HepG2 (cell line): ENCODE measurements at regions not wholly inside any gene's neighbourhood (a gene's known extent, or its start where the extent isn't known, plus 50 kb on each side); places are given as distances from the start of the nearest gene placed in this dataset.

Source experiments
- ATAC-seq: fragments of 200-7000 bp; cut with Tn5 transposase; 3 replicates; pipeline ENCODE4 v1.9.1; 2020; ENCODE audit warnings: mild to moderate bottlenecking, moderate library complexity
- BruUV-seq: library from RNA; stranded (reverse); fragments of 400-500 nt; replicated peaks from 2 replicates; lab custom pipeline; 2021; lab: Mats Ljungman, UMichigan
- CTCF ChIA-PET: fragments of 300-600 bp; formaldehyde crosslinking; extraction: SDS; loops from one replicate; lab custom pipeline; 2021; ENCODE audit warnings: low total read pairs, inconsistent platforms, low intra/inter-chr PET ratio; lab: Yijun Ruan, JAX
- POLR2A ChIA-PET: fragments of 350-600 bp; sonication (Branson Sonifier 250); formaldehyde crosslinking; loops from one replicate; lab custom pipeline; 2020; ENCODE audit warnings: antibody characterized with exemption, inconsistent platforms; lab: Yijun Ruan, JAX
- DNase-seq: peaks from one replicate; pipeline ENCODE4 v3.0.0-alpha.2; 2015; ENCODE audit warnings: low spot score
- FAIRE-seq: peaks from 3 replicates; lab custom pipeline; 2011; peaks lifted over from hg19 to GRCh38; lab: Jason Lieb, UNC
- H2AFZ ChIP-seq: one replicate; pipeline ENCODE4 v1.6.1; 2011; ENCODE audit warnings: low read length, inconsistent platforms
- H3K27ac ChIP-seq: fragments of 300-600 bp; 3 replicates; pipeline ENCODE4 v1.8.0; 2011; ENCODE audit warnings: mixed run types, mild to moderate bottlenecking, mixed read lengths, low read length, inconsistent platforms; ENCODE audit not compliant: insufficient read depth; ENCODE audit errors: extremely low read length
- H3K27me3 ChIP-seq, 2 experiments: fragments of 200-600 bp in 1 of 2; 2 replicates in 1 of 2; 3 replicates in 1 of 2; pipeline versions ENCODE4 v1.6.0 to v1.8.0; 2011; ENCODE audit warnings: low read length in 2 of 2, mild to moderate bottlenecking in 2 of 2, moderate library complexity in 2 of 2, inconsistent platforms in 1 of 2; ENCODE audit not compliant: insufficient read depth in 2 of 2, control insufficient read depth in 1 of 2
- H3K36me3 ChIP-seq, 2 experiments: fragments of 200-600 bp in 1 of 2; replicated peaks in 1 of 2; 2 replicates in 1 of 2; 3 replicates in 1 of 2; pipeline versions ENCODE4 v1.5.1 to v1.8.0; 2011; ENCODE audit warnings: low read length in 2 of 2, inconsistent platforms in 1 of 2; ENCODE audit not compliant: insufficient read depth in 2 of 2, control insufficient read depth in 1 of 2
- H3K4me1 ChIP-seq: 2 replicates; pipeline ENCODE4 v1.5.1; 2012; ENCODE audit warnings: low read length, inconsistent platforms; ENCODE audit not compliant: insufficient read depth
- H3K4me2 ChIP-seq: 2 replicates; pipeline ENCODE4 v1.6.0; 2011; ENCODE audit warnings: low read depth, low read length, inconsistent platforms
- H3K4me3 ChIP-seq, 3 experiments: fragments of 200-600 bp in 1 of 3; sonication (generic), shearing (Covaris generic) in 1 of 3; replicated peaks in 1 of 3; 2 replicates each; pipeline ENCODE4 v1.5.1; 2011 to 2016; ENCODE audit warnings: low read length in 3 of 3, inconsistent platforms in 2 of 3, low read depth in 2 of 3, mild to moderate bottlenecking in 2 of 3, control low read depth in 1 of 3, mixed read lengths in 1 of 3; ENCODE audit not compliant: insufficient read depth in 1 of 3
- H3K79me2 ChIP-seq: one replicate; pipeline ENCODE4 v1.6.1; 2011; ENCODE audit warnings: low read length, inconsistent platforms; ENCODE audit not compliant: insufficient read depth
- H3K9ac ChIP-seq: 2 replicates; pipeline ENCODE4 v1.6.0; 2011; ENCODE audit warnings: mild to moderate bottlenecking, low read depth, low read length, inconsistent platforms; ENCODE audit not compliant: insufficient read depth
- H3K9me3 ChIP-seq: 2 replicates; pipeline ENCODE4 v1.5.1; 2012; ENCODE audit warnings: mild to moderate bottlenecking, low read length
- H4K20me1 ChIP-seq: 2 replicates; pipeline ENCODE4 v1.6.0; 2011; ENCODE audit warnings: inconsistent platforms, mild to moderate bottlenecking, low read length, moderate library complexity; ENCODE audit not compliant: insufficient read depth
- AKNA ChIP-seq: sonication (generic); formaldehyde crosslinking; IDR thresholded peaks from 2 replicates; pipeline ENCODE4 v1.4.0; 2020; ENCODE audit warnings: missing genetic modification reagents, borderline replicate concordance
- ATF5 ChIP-seq: sonication (generic); formaldehyde crosslinking; IDR thresholded peaks from 2 replicates; pipeline ENCODE4 v1.4.0; 2020; ENCODE audit warnings: mild to moderate bottlenecking, low read depth, missing genetic modification reagents
- CHCHD3 ChIP-seq: sonication (generic); formaldehyde crosslinking; IDR thresholded peaks from 2 replicates; pipeline ENCODE4 v1.8.0; 2022; ENCODE audit warnings: mild to moderate bottlenecking, missing genetic modification reagents, moderate library complexity
- GTF2F1 ChIP-seq: fragments of 150-350 bp; IDR thresholded peaks from 2 replicates; pipeline ENCODE4 v1.6.1; 2014; ENCODE audit warnings: low read length
- ZBTB21 ChIP-seq: sonication (generic); formaldehyde crosslinking; IDR thresholded peaks from 2 replicates; pipeline ENCODE4 v1.4.0; 2020; ENCODE audit warnings: missing genetic modification reagents
- WGBS: methylation state at CpG from one replicate; pipeline ENCODE4 v1.1.6; 2017; ENCODE audit warnings: low lambda C conversion rate; 5-methylcytosine and 5-hydroxymethylcytosine counted together
- in situ Hi-C: cut with HindIII; loops from 2 replicates; pipeline ENCODE4 v1.10.0; 2017; ENCODE audit warnings: low pct_unique_long_range_greater_than_20kb; ENCODE audit not compliant: extremely low pct_ligation_motif_present
- intact Hi-C: fragments of 100-400 bp; cut with micrococcal nuclease; formaldehyde crosslinking; loops from one replicate; pipeline ENCODE4 v1.10.0; 2022; ENCODE audit not compliant: unreplicated experiment
- TF ChIP-seq, protein P1 (sequence below): sonication (generic); formaldehyde crosslinking; conservative IDR thresholded peaks from 2 replicates; pipeline ENCODE4 v1.4.0; 2020; ENCODE audit warnings: missing genetic modification reagents
- TF ChIP-seq, protein P2 (sequence below): sonication (generic); formaldehyde crosslinking; IDR thresholded peaks from 2 replicates; pipeline ENCODE4 v1.5.0; 2020; ENCODE audit warnings: missing genetic modification reagents
- TF ChIP-seq, protein P3 (sequence below): sonication (generic); formaldehyde crosslinking; IDR thresholded peaks from 2 replicates; pipeline ENCODE4 v1.8.0; 2022; ENCODE audit warnings: low read depth, missing genetic modification reagents

- BruUV-seq: no TSS peak
- no CpG with 5 or more reads among the region's 1 CpG for WGBS
- no peak for FAIRE-seq
These were observed 430.6 kb downstream of the MIAT start for GRCh38 chr22:27088026-27088425.

GRCh38 chr22:27089264-27089663 is 431.9 kb downstream of the MIAT start:
- intact Hi-C loops: no loop called here
- POLR2A ChIA-PET: no interaction called here
- in situ Hi-C loops: no loop called here
- Histone ChIP-seq H4K20me1 (no peaks in the 10 kb centered on the region), H2AFZ (no peak overlapping the region), H3K27me3 (no peaks in the 10 kb centered on the region; a peak in 1 of 5 replicates), H3K4me1 (no peaks in the 10 kb centered on the region), H3K9ac (no peak overlapping the region), H3K4me2 (no peak overlapping the region), H3K36me3 (no peaks in the 10 kb centered on the region), H3K27ac (no peak overlapping the region), H3K9me3 (no peaks in the 10 kb centered on the region), H3K79me2 (no peaks in the 10 kb centered on the region), H3K4me3 (no peak overlapping the region)
- DNase-seq: no peak
- CTCF ChIA-PET: no interaction called here
- no TSS peak for BruUV-seq
- ATAC-seq: no peak
- WGBS: 0% methylated on average over 3 of the region's 3 CpGs
- no peak for FAIRE-seq
- no peak for TF ChIP-seq ATF5
- no peak for TF ChIP-seq GTF2F1
- TF ChIP-seq AKNA (CRISPR knock-in tag): no peak
- TF ChIP-seq, protein P1, sequence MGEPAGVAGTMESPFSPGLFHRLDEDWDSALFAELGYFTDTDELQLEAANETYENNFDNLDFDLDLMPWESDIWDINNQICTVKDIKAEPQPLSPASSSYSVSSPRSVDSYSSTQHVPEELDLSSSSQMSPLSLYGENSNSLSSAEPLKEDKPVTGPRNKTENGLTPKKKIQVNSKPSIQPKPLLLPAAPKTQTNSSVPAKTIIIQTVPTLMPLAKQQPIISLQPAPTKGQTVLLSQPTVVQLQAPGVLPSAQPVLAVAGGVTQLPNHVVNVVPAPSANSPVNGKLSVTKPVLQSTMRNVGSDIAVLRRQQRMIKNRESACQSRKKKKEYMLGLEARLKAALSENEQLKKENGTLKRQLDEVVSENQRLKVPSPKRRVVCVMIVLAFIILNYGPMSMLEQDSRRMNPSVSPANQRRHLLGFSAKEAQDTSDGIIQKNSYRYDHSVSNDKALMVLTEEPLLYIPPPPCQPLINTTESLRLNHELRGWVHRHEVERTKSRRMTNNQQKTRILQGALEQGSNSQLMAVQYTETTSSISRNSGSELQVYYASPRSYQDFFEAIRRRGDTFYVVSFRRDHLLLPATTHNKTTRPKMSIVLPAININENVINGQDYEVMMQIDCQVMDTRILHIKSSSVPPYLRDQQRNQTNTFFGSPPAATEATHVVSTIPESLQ: no peak

More at GRCh38 chr22:27088026-27088425, 430.6 kb downstream of the MIAT start:
- H3K27ac ChIP-seq: no peak overlapping the region
- intact Hi-C loops: no loop called here
- no peaks in the 10 kb centered on the region for H3K4me1 ChIP-seq
- ChIA-PET CTCF (no interaction called here), POLR2A (no interaction called here)
- H3K27me3 ChIP-seq: no peaks in the 10 kb centered on the region; a peak in 1 of 5 replicates
- DNase-seq (no peak), ATAC-seq (no peak)
- no peak overlapping the region for H2AFZ ChIP-seq
- TF ChIP-seq CHCHD3 (CRISPR knock-in tag) (no peak), ZBTB21 (CRISPR knock-in tag) (no peak)
- TF ChIP-seq, protein P2, sequence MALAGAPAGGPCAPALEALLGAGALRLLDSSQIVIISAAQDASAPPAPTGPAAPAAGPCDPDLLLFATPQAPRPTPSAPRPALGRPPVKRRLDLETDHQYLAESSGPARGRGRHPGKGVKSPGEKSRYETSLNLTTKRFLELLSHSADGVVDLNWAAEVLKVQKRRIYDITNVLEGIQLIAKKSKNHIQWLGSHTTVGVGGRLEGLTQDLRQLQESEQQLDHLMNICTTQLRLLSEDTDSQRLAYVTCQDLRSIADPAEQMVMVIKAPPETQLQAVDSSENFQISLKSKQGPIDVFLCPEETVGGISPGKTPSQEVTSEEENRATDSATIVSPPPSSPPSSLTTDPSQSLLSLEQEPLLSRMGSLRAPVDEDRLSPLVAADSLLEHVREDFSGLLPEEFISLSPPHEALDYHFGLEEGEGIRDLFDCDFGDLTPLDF (CRISPR knock-in tag): no peak
- TF ChIP-seq, protein P3, sequence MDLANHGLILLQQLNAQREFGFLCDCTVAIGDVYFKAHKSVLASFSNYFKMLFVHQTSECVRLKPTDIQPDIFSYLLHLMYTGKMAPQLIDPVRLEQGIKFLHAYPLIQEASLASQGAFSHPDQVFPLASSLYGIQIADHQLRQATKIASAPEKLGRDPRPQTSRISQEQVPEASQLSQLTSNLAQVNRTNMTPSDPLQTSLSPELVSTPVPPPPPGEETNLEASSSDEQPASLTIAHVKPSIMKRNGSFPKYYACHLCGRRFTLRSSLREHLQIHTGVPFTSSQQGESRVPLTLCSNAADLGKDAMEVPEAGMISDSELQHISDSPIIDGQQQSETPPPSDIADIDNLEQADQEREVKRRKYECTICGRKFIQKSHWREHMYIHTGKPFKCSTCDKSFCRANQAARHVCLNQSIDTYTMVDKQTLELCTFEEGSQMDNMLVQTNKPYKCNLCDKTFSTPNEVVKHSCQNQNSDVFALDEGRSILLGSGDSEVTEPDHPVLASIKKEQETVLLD (CRISPR knock-in tag): no peak
- H3K9me3 ChIP-seq: no peaks in the 10 kb centered on the region
- no peak overlapping the region for H3K4me2 ChIP-seq
- in situ Hi-C loops: no loop called here
- no peaks in the 10 kb centered on the region for H3K36me3 ChIP-seq
- H3K9ac ChIP-seq: no peak overlapping the region
- H3K4me3 ChIP-seq: no peak overlapping the region
- no peaks in the 10 kb centered on the region for H3K79me2 ChIP-seq
- no peaks in the 10 kb centered on the region for H4K20me1 ChIP-seq
